Liver (tissue), 7 donors: ENCODE measurements at regions not wholly inside any gene's neighbourhood (a gene's known extent, or its start where the extent isn't known, plus 50 kb on each side); places are given as distances from the start of the nearest gene placed in this dataset.
A peak's percentile ranks its signal among the peaks of the same experiment; 100 is the strongest.
"Not testable (repeated sequence)": the region's sequence is repeated elsewhere in the genome, so short reads cannot be mapped to it uniquely, and the experiment has no call there.

Source experiments
- DNase-seq: peaks from one replicate; pipeline ENCODE4 v3.0.0-alpha.2; 2017; ENCODE audit warnings: low spot score
- H3K27ac ChIP-seq, 2 donors: one replicate each; pipeline ENCODE4 v1.7.0; 2013; ENCODE audit warnings: inconsistent platforms in 2 of 2, low read length in 2 of 2, control low read depth in 1 of 2, low read depth in 1 of 2, mild to moderate bottlenecking in 1 of 2
- H3K27me3 ChIP-seq, 4 donors: one replicate each; pipeline versions ENCODE4 v1.6.1 to v1.7.0; 2013; ENCODE audit warnings: low read length in 3 of 4, inconsistent platforms in 1 of 4, mild to moderate bottlenecking in 1 of 4, moderate library complexity in 1 of 4; ENCODE audit not compliant: control insufficient read depth in 4 of 4, insufficient read depth in 4 of 4
- H3K36me3 ChIP-seq, 4 donors: one replicate each; pipeline versions ENCODE4 v1.6.1 to v1.7.0; 2013; ENCODE audit warnings: low read length in 3 of 4, mild to moderate bottlenecking in 3 of 4, low read depth in 1 of 4, moderate library complexity in 1 of 4; ENCODE audit not compliant: control insufficient read depth in 4 of 4, insufficient read depth in 3 of 4
- H3K4me1 ChIP-seq, 4 donors: one replicate each; pipeline versions ENCODE4 v1.6.1 to v1.7.0; 2013; ENCODE audit warnings: low read length in 3 of 4, mild to moderate bottlenecking in 3 of 4, moderate library complexity in 1 of 4; ENCODE audit not compliant: control insufficient read depth in 4 of 4, insufficient read depth in 4 of 4
- H3K4me3 ChIP-seq, 3 donors: one replicate each; pipeline versions ENCODE4 v1.6.1 to v1.7.0; 2013; ENCODE audit warnings: low read length in 3 of 3, control low read depth in 1 of 3, low read depth in 1 of 3, mild to moderate bottlenecking in 1 of 3
- H3K9ac ChIP-seq, 2 donors: one replicate each; pipeline ENCODE4 v1.7.0; 2013; ENCODE audit warnings: low read length in 2 of 2, mild to moderate bottlenecking in 2 of 2, moderate library complexity in 2 of 2, control low read depth in 1 of 2, low read depth in 1 of 2
- H3K9me3 ChIP-seq, 4 donors: one replicate each; pipeline versions ENCODE4 v1.6.1 to v1.7.0; 2013; ENCODE audit warnings: low read length in 3 of 4; ENCODE audit not compliant: control insufficient read depth in 4 of 4
- FOXA1 ChIP-seq: IDR thresholded peaks from 2 replicates; pipeline ENCODE4 v1.6.1; 2016; ENCODE audit warnings: antibody characterized with exemption
- HNF4A ChIP-seq, 2 donors: conservative IDR thresholded peaks; 2 replicates each; pipeline ENCODE4 v1.6.1; 2016; ENCODE audit warnings: antibody characterized with exemption in 2 of 2, mild to moderate bottlenecking in 2 of 2
- HNF4G ChIP-seq: IDR thresholded peaks from 2 replicates; pipeline ENCODE4 v1.6.1; 2016; ENCODE audit warnings: antibody characterized with exemption
- JUND ChIP-seq, 2 donors: IDR thresholded peaks; 2 replicates each; pipeline ENCODE4 v1.6.1; 2016; ENCODE audit warnings: antibody characterized with exemption in 2 of 2
- RAD21 ChIP-seq, 2 donors: IDR thresholded peaks; 2 replicates each; pipeline ENCODE4 v1.6.1; 2016; ENCODE audit warnings: antibody characterized with exemption in 2 of 2, mild to moderate bottlenecking in 2 of 2
- RXRA ChIP-seq, 2 donors: IDR thresholded peaks; 2 replicates each; pipeline ENCODE4 v1.6.1; 2017 to 2018; ENCODE audit warnings: antibody characterized with exemption in 2 of 2, mild to moderate bottlenecking in 1 of 2
- SP1 ChIP-seq: IDR thresholded peaks from 2 replicates; pipeline ENCODE4 v1.6.1; 2018; ENCODE audit warnings: antibody characterized with exemption, mild to moderate bottlenecking
- ZBTB33 ChIP-seq: IDR thresholded peaks from 2 replicates; pipeline ENCODE4 v1.6.1; 2016; ENCODE audit warnings: antibody characterized with exemption
- WGBS: extraction: QIAGEN DNeasy Blood & Tissue Kit; methylation state at CpG from one replicate; pipeline ENCODE4 v1.1.7; 2013; 5-methylcytosine and 5-hydroxymethylcytosine counted together
- TF ChIP-seq, protein P1 (sequence below): IDR thresholded peaks from 2 replicates; pipeline ENCODE4 v1.6.1; 2016; ENCODE audit warnings: antibody characterized with exemption
- donor health status: healthy.
- donor health status: healthy.
- donor health status: healthy.
- donor health status: healthy.

DNA sequence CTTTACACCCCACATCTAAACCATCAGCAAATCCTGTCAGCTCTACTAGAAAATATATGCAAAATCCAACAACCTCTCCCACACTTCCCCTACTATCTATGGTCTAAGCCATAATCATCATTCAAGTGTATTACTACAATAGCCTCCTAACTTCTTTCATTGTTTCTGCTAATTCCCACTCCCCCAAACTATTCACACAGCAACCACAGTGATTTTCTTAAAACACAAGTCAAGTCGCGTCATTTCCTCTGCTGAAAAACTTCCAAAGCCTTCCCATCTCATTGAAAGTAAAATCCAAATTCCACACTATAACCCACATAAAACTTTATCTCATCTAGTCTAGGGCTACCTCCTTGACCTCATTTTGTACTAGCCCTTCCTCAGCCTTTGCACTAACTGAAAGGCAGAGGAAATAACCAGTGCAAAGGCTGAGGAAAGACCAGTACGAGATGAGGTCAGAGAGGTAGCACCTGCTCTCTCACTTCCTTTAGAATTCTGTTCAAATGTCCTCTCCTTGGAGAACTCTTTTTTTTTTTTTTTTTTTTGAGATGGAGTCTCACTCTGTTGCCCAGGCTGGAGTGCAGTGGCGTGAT, 65.5 kb upstream of the MDM1 start:
- Histone ChIP-seq H3K36me3 (no peaks in the 10 kb centered on the region), H3K27me3 (no peaks in the 10 kb centered on the region), H3K27ac (no peak overlapping the region), H3K4me3 (no peak overlapping the region), H3K9ac (no peak overlapping the region), H3K4me1 (peaks cover 0 to 7% (median under 1%) of the 10 kb centered on the region in 4 donors), H3K9me3 (no peaks in the 10 kb centered on the region)
- DNase-seq: no peak
- TF ChIP-seq JUND (IDR thresholded peaks at IDR 0.05): no peak
- no peak for TF ChIP-seq RAD21 (IDR thresholded peaks at IDR 0.05)
- TF ChIP-seq, protein P1, sequence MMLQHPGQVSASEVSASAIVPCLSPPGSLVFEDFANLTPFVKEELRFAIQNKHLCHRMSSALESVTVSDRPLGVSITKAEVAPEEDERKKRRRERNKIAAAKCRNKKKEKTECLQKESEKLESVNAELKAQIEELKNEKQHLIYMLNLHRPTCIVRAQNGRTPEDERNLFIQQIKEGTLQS: no peak
- TF ChIP-seq HNF4A (conservative IDR thresholded peaks at IDR 0.05): no peak
- 87% methylated on average over 4 of the region's 4 CpGs for whole genome bisulfite sequencing

GRCh38 chr12:68398689-68399088, 66.5 kb upstream of the MDM1 start:
- not testable (repeated sequence) for H3K27ac ChIP-seq, H3K4me1 ChIP-seq, H3K9ac ChIP-seq, H3K4me3 ChIP-seq, H3K9me3 ChIP-seq, DNase-seq, H3K36me3 ChIP-seq, H3K27me3 ChIP-seq
- 91% methylated on average over 6 of the region's 6 CpGs for WGBS

GRCh38 chr12:68400226-68400829, 68.2 kb upstream of the MDM1 start:
- TF ChIP-seq SP1: no peak
- no peaks in the 10 kb centered on the region for H3K36me3 ChIP-seq
- peaks cover 2 to 17% (median 6%) of the 10 kb centered on the region in 4 donors for H3K4me1 ChIP-seq
- DNase-seq: no peak
- WGBS: 76% methylated on average over 5 of the region's 5 CpGs
- no peak overlapping the region for H3K27ac ChIP-seq
- no peaks in the 10 kb centered on the region for H3K9me3 ChIP-seq
- no peaks in the 10 kb centered on the region for H3K27me3 ChIP-seq
- no peak overlapping the region for H3K9ac ChIP-seq
- H3K4me3 ChIP-seq: no peak overlapping the region

- TF ChIP-seq ZBTB33: no peak
- TF ChIP-seq RAD21 (IDR thresholded peaks at IDR 0.05): no peak
- TF ChIP-seq RXRA (IDR thresholded peaks at IDR 0.05): peak; percentile 78 to 84
- no peak for TF ChIP-seq FOXA1
- TF ChIP-seq HNF4G: no peak
- peak; percentile 48 to 60 for TF ChIP-seq HNF4A (conservative IDR thresholded peaks at IDR 0.05)
- TF ChIP-seq SP1: peak; percentile 17
- Histone ChIP-seq H3K4me1 (peaks cover 7 to 36% (median 24%) of the 10 kb centered on the region in 4 donors), H3K9me3 (no peaks in the 10 kb centered on the region), H3K27ac (no peak overlapping the region), H3K9ac (no peak overlapping the region), H3K27me3 (no peaks in the 10 kb centered on the region), H3K36me3 (no peaks in the 10 kb centered on the region), H3K4me3 (no peak overlapping the region)
- 42% methylated on average over 2 of the region's 2 CpGs for WGBS
- DNase-seq: no peak
Measured at GRCh38 chr12:68402422-68402821, 70.3 kb upstream of the MDM1 start.
